ENCODE measurements at regions not wholly inside any gene's neighbourhood (a gene's known extent, or its start where the extent isn't known, plus 50 kb on each side); places are given as distances from the start of the nearest gene placed in this dataset.

- ChIA-PET CTCF (no interaction called here), POLR2A (no interaction called here), RAD21 (ENCODE audit: low non-redundant PET in 1 of 2, low total read pairs in 2 of 2, uncharacterized antibody in 2 of 2, unreplicated experiment in 2 of 2) (no interaction called here)
- H3K36me3 ChIP-seq (ENCODE audit: control insufficient read depth in 1 of 2, insufficient read depth in 2 of 2, low read length in 2 of 2) = no peaks in the 10 kb centered on the region
- H2AFZ ChIP-seq (ENCODE audit: low read depth, low read length, poor library complexity, severe bottlenecking) = no peak overlapping the region
- TF ChIP-seq CEBPB (IDR thresholded peaks at IDR 0.05; ENCODE audit: low read depth) (no peak), SP1 (IDR thresholded peaks at IDR 0.05; ENCODE audit: low read depth) (no peak), POLR2AphosphoS5 (IDR thresholded peaks at IDR 0.05; ENCODE audit: low read depth, low read length) (no peak), ZFX (IDR thresholded peaks at IDR 0.05) (no peak), POLR2A (IDR thresholded peaks at IDR 0.05; ENCODE audit: borderline replicate concordance, extremely low read depth, insufficient read depth, insufficient read length) (no peak), EZH2phosphoT487 (IDR thresholded peaks at IDR 0.05; ENCODE audit: borderline replicate concordance) (no peak), EGR1 (IDR thresholded peaks at IDR 0.05; ENCODE audit: low read depth) (no peak), SRF (IDR thresholded peaks at IDR 0.05; ENCODE audit: low read depth) (no peak), FOSL1 (IDR thresholded peaks at IDR 0.05; ENCODE audit: low read depth) (no peak)
- TF ChIP-seq, protein P1, sequence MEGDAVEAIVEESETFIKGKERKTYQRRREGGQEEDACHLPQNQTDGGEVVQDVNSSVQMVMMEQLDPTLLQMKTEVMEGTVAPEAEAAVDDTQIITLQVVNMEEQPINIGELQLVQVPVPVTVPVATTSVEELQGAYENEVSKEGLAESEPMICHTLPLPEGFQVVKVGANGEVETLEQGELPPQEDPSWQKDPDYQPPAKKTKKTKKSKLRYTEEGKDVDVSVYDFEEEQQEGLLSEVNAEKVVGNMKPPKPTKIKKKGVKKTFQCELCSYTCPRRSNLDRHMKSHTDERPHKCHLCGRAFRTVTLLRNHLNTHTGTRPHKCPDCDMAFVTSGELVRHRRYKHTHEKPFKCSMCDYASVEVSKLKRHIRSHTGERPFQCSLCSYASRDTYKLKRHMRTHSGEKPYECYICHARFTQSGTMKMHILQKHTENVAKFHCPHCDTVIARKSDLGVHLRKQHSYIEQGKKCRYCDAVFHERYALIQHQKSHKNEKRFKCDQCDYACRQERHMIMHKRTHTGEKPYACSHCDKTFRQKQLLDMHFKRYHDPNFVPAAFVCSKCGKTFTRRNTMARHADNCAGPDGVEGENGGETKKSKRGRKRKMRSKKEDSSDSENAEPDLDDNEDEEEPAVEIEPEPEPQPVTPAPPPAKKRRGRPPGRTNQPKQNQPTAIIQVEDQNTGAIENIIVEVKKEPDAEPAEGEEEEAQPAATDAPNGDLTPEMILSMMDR (IDR thresholded peaks at IDR 0.05 in 2 of 3, conservative IDR thresholded peaks at IDR 0.05 in 1 of 3; ENCODE audit: borderline replicate concordance in 1 of 3, insufficient read depth in 1 of 3, low read depth in 2 of 3, low read length in 2 of 3) = no peak
- TF ChIP-seq, protein P2, sequence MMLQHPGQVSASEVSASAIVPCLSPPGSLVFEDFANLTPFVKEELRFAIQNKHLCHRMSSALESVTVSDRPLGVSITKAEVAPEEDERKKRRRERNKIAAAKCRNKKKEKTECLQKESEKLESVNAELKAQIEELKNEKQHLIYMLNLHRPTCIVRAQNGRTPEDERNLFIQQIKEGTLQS (IDR thresholded peaks at IDR 0.05) = no peak
- intact Hi-C loops (cut with micrococcal nuclease) = no loop called here
- no peak for DNase-seq (ENCODE audit: low read depth, low spot score)
- no peak overlapping the region for H3K27ac ChIP-seq (ENCODE audit: low read depth, low read length)
- no peaks in the 10 kb centered on the region for H3K27me3 ChIP-seq (ENCODE audit: insufficient read depth, low read length)
- BruUV-seq (replicated peaks) = no TSS peak
- no peaks in the 10 kb centered on the region for H3K9me3 ChIP-seq (ENCODE audit: control insufficient read depth in 1 of 2, insufficient read depth in 1 of 2, low read depth in 1 of 2, low read length in 2 of 2)
- no peak for ATAC-seq
- H3K4me3 ChIP-seq (replicated peaks in 1 of 2; ENCODE audit: low read depth in 1 of 2, low read length in 2 of 2) = no peak overlapping the region
- no peaks in the 10 kb centered on the region for H3K9me2 ChIP-seq (ENCODE audit: insufficient read depth)
- H3K4me2 ChIP-seq (ENCODE audit: low read length) = no peak overlapping the region
- no peaks in the 10 kb centered on the region for H3K79me2 ChIP-seq (ENCODE audit: insufficient read depth, low read length)
- no peaks in the 10 kb centered on the region for H4K20me1 ChIP-seq (ENCODE audit: insufficient read depth)
- H3K9ac ChIP-seq (ENCODE audit: low read length) = no peak overlapping the region
- H3K4me1 ChIP-seq (ENCODE audit: control insufficient read depth in 1 of 2, insufficient read depth in 2 of 2, low read length in 2 of 2) = peaks cover 0 to 15% of the 10 kb centered on the region in 2 experiments; a peak in 1 of 4 replicates
Observed at GRCh38 chr5:68411161-68411560, 195.6 kb downstream of the PIK3R1 start.

Measured in HCT116 (cell line).